Right lobe of liver (tissue), 4 donors: ENCODE measurements at regions not wholly inside any gene's neighbourhood (a gene's known extent, or its start where the extent isn't known, plus 50 kb on each side); places are given as distances from the start of the nearest gene placed in this dataset.

Source experiments
- POLR2A ChIP-seq: fragments of 450-650 bp; IDR thresholded peaks from one replicate; pipeline ENCODE4 v1.6.1; 2017; ENCODE audit warnings: antibody characterized with exemption, mild to moderate bottlenecking
- TF ChIP-seq, protein P1 (sequence below), 4 donors: fragments of 200-600 bp in 3 of 4; fragments of 450-650 bp in 1 of 4; IDR thresholded peaks; one replicate each; pipeline versions ENCODE4 v1.5.1 to v1.8.0; 2016 to 2022; ENCODE audit warnings: antibody characterized with exemption in 4 of 4, mild to moderate bottlenecking in 2 of 4
- donor health status: DM: no; HTN: no; CAD: no.
- donor health status: DM: no; HTN: no; CAD: no.
- donor health status: DM: no; HTN: yes; CAD: no.

- TF ChIP-seq, protein P1, sequence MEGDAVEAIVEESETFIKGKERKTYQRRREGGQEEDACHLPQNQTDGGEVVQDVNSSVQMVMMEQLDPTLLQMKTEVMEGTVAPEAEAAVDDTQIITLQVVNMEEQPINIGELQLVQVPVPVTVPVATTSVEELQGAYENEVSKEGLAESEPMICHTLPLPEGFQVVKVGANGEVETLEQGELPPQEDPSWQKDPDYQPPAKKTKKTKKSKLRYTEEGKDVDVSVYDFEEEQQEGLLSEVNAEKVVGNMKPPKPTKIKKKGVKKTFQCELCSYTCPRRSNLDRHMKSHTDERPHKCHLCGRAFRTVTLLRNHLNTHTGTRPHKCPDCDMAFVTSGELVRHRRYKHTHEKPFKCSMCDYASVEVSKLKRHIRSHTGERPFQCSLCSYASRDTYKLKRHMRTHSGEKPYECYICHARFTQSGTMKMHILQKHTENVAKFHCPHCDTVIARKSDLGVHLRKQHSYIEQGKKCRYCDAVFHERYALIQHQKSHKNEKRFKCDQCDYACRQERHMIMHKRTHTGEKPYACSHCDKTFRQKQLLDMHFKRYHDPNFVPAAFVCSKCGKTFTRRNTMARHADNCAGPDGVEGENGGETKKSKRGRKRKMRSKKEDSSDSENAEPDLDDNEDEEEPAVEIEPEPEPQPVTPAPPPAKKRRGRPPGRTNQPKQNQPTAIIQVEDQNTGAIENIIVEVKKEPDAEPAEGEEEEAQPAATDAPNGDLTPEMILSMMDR (IDR thresholded peaks at IDR 0.05), result no peak
- TF ChIP-seq POLR2A, result no peak
Measured at GRCh38 chr11:98964146-98964545, 56.6 kb upstream of the CNTN5 start.
